HCT116 (cell line): ENCODE measurements at regions not wholly inside any gene's neighbourhood (a gene's known extent, or its start where the extent isn't known, plus 50 kb on each side); places are given as distances from the start of the nearest gene placed in this dataset.

Source experiments
- ATAC-seq: fragments of 200-7000 bp; cut with Tn5 transposase; 2 replicates; pipeline ENCODE4 v1.9.1; 2020; ENCODE audit warnings: mild to moderate bottlenecking, moderate library complexity
- BruUV-seq: library from RNA; stranded (reverse); fragments of 400-500 nt; replicated peaks from 2 replicates; lab custom pipeline; 2021; lab: Mats Ljungman, UMichigan
- CTCF ChIA-PET: fragments of 300-600 bp; sonication (Branson Sonifier 250); formaldehyde crosslinking; loops from one replicate; lab custom pipeline; 2021; ENCODE audit warnings: antibody characterized with exemption; lab: Charles Lee
- POLR2A ChIA-PET: fragments of 300-600, 350-600 bp; sonication (Branson Sonifier 250); formaldehyde crosslinking; loops from one replicate; lab custom pipeline; 2021; ENCODE audit warnings: antibody characterized with exemption; lab: Charles Lee
- RAD21 ChIA-PET, 2 experiments: fragments of 300-600 bp; sonication (Branson Sonifier 250); formaldehyde crosslinking; loops; one replicate each; lab custom pipeline; 2023; ENCODE audit warnings: low total read pairs in 2 of 2; ENCODE audit not compliant: uncharacterized antibody in 2 of 2, unreplicated experiment in 2 of 2, low non-redundant PET in 1 of 2; lab: Charles Lee
- DNase-seq: peaks from one replicate; pipeline ENCODE4 v3.0.0-alpha.2; 2010; ENCODE audit warnings: low read depth, low spot score
- H2AFZ ChIP-seq: fragments of 200-600 bp; shearing (Covaris generic), sonication (generic); 2 replicates; pipeline ENCODE4 v1.6.1; 2017; ENCODE audit warnings: low read depth, mixed run types, mixed read lengths, antibody characterized with exemption, low read length; ENCODE audit not compliant: poor library complexity, severe bottlenecking
- H3K27ac ChIP-seq: 2 replicates; pipeline ENCODE4 v1.5.1; 2012; ENCODE audit warnings: low read depth, low read length
- H3K27me3 ChIP-seq: fragments of 200-600 bp; sonication (generic); 2 replicates; pipeline ENCODE4 v1.6.1; 2016; ENCODE audit warnings: mixed run types, low read length, mixed read lengths; ENCODE audit not compliant: insufficient read depth
- H3K36me3 ChIP-seq, 2 experiments: fragments of 200-500 bp in 1 of 2; fragments of 200-600 bp in 1 of 2; sonication (Bioruptor generic) in 1 of 2; sonication (generic) in 1 of 2; 2 replicates each; pipeline versions ENCODE4 v1.5.1 to v1.6.1; 2014 to 2016; ENCODE audit warnings: low read length in 2 of 2, inconsistent platforms in 1 of 2, mixed read lengths in 1 of 2, mixed run types in 1 of 2; ENCODE audit not compliant: insufficient read depth in 2 of 2, control insufficient read depth in 1 of 2
- H3K4me1 ChIP-seq, 2 experiments: fragments of 200-600 bp in 1 of 2; sonication (generic) in 1 of 2; 2 replicates each; pipeline versions ENCODE4 v1.5.1 to v1.6.1; 2012 to 2017; ENCODE audit warnings: low read length in 2 of 2, inconsistent platforms in 1 of 2, mild to moderate bottlenecking in 1 of 2, mixed read lengths in 1 of 2, mixed run types in 1 of 2, moderate library complexity in 1 of 2; ENCODE audit not compliant: insufficient read depth in 2 of 2, control insufficient read depth in 1 of 2
- H3K4me2 ChIP-seq: fragments of 200-600 bp; sonication (generic); 2 replicates; pipeline ENCODE4 v1.6.1; 2017; ENCODE audit warnings: mixed run types, low read length, mixed read lengths
- H3K4me3 ChIP-seq, 2 experiments: fragments of 200-600 bp in 1 of 2; sonication (generic) in 1 of 2; replicated peaks in 1 of 2; 2 replicates each; pipeline ENCODE4 v1.5.1; 2011 to 2016; ENCODE audit warnings: low read length in 2 of 2, control low read depth in 1 of 2, low read depth in 1 of 2, mild to moderate bottlenecking in 1 of 2, mixed read lengths in 1 of 2, mixed run types in 1 of 2
- H3K79me2 ChIP-seq: fragments of 200-600 bp; sonication (generic); 2 replicates; pipeline ENCODE4 v1.6.1; 2017; ENCODE audit warnings: mild to moderate bottlenecking, mixed run types, low read length, moderate library complexity, mixed read lengths; ENCODE audit not compliant: insufficient read depth
- H3K9ac ChIP-seq: fragments of 200-600 bp; sonication (generic); 2 replicates; pipeline ENCODE4 v1.6.1; 2016; ENCODE audit warnings: low read length, mixed read lengths
- H3K9me2 ChIP-seq: fragments of 200-600 bp; sonication (generic), shearing (Covaris generic); 2 replicates; pipeline ENCODE4 v1.6.1; 2017; ENCODE audit warnings: mixed run types, mild to moderate bottlenecking, moderate library complexity; ENCODE audit not compliant: insufficient read depth
- H3K9me3 ChIP-seq, 2 experiments: fragments of 200-500 bp in 1 of 2; fragments of 200-600 bp in 1 of 2; sonication (Bioruptor generic) in 1 of 2; sonication (generic) in 1 of 2; 2 replicates each; pipeline ENCODE4 v1.6.1; 2014 to 2017; ENCODE audit warnings: low read length in 2 of 2, mixed read lengths in 2 of 2, inconsistent platforms in 1 of 2, low read depth in 1 of 2, mild to moderate bottlenecking in 1 of 2, mixed run types in 1 of 2, moderate library complexity in 1 of 2; ENCODE audit not compliant: control insufficient read depth in 1 of 2, insufficient read depth in 1 of 2
- H4K20me1 ChIP-seq: fragments of 200-600 bp; sonication (generic), shearing (Covaris generic); 2 replicates; pipeline ENCODE4 v1.6.1; 2017; ENCODE audit warnings: mixed run types, mild to moderate bottlenecking, moderate library complexity; ENCODE audit not compliant: insufficient read depth
- CBX3 ChIP-seq: IDR thresholded peaks from 2 replicates; pipeline ENCODE4 v1.6.1; 2012; ENCODE audit warnings: low read depth
- CEBPB ChIP-seq: IDR thresholded peaks from 2 replicates; pipeline ENCODE4 v1.6.1; 2012; ENCODE audit warnings: low read depth
- EGR1 ChIP-seq: IDR thresholded peaks from 2 replicates; pipeline ENCODE4 v1.6.1; 2012; ENCODE audit warnings: low read depth
- ELF1 ChIP-seq: IDR thresholded peaks from 2 replicates; pipeline ENCODE4 v1.6.1; 2012; ENCODE audit warnings: low read depth, borderline replicate concordance
- EZH2 ChIP-seq: fragments of 200-600 bp; sonication (generic); IDR thresholded peaks from 2 replicates; pipeline ENCODE4 v1.6.1; 2017; ENCODE audit warnings: antibody characterized with exemption, mixed run types
- EZH2phosphoT487 ChIP-seq: fragments of 200-600 bp; IDR thresholded peaks from 2 replicates; pipeline ENCODE4 v1.6.1; 2018; ENCODE audit warnings: antibody characterized with exemption, borderline replicate concordance
- JUND ChIP-seq: IDR thresholded peaks from 2 replicates; pipeline ENCODE4 v1.6.1; 2012
- POLR2AphosphoS5 ChIP-seq: IDR thresholded peaks from 2 replicates; pipeline ENCODE4 v1.6.1; 2011; ENCODE audit warnings: mild to moderate bottlenecking, low read depth, low read length, moderate library complexity
- RAD21 ChIP-seq: IDR thresholded peaks from 2 replicates; pipeline ENCODE4 v1.6.1; 2012; ENCODE audit warnings: low read depth, mild to moderate bottlenecking
- SIN3A ChIP-seq: IDR thresholded peaks from 2 replicates; pipeline ENCODE4 v1.6.1; 2012; ENCODE audit warnings: low read depth
- SP1 ChIP-seq: IDR thresholded peaks from 2 replicates; pipeline ENCODE4 v1.6.1; 2012; ENCODE audit warnings: low read depth
- SRF ChIP-seq: IDR thresholded peaks from 2 replicates; pipeline ENCODE4 v1.6.1; 2012; ENCODE audit warnings: low read depth
- TCF7L2 ChIP-seq: IDR thresholded peaks from 2 replicates; pipeline ENCODE4 v1.7.0; 2011; ENCODE audit warnings: borderline replicate concordance, inconsistent platforms; ENCODE audit not compliant: insufficient read depth, insufficient read length; ENCODE audit errors: extremely low read depth
- ZFX ChIP-seq: fragments of 450-650 bp; IDR thresholded peaks from 2 replicates; pipeline ENCODE4 v1.6.1; 2017
- intact Hi-C: fragments of 100-400 bp; cut with micrococcal nuclease; formaldehyde crosslinking; loops from 2 replicates; pipeline ENCODE4 v1.10.0; 2022
- TF ChIP-seq, protein P1 (sequence below), 3 experiments: fragments of 200-600 bp in 1 of 3; sonication (generic) in 1 of 3; IDR thresholded peaks in 2 of 3; conservative IDR thresholded peaks in 1 of 3; 2 replicates each; pipeline ENCODE4 v1.5.1; 2012 to 2017; ENCODE audit warnings: low read depth in 2 of 3, low read length in 2 of 3, antibody characterized with exemption in 1 of 3, borderline replicate concordance in 1 of 3, control low read depth in 1 of 3, mild to moderate bottlenecking in 1 of 3, mixed read lengths in 1 of 3, mixed run types in 1 of 3, moderate library complexity in 1 of 3; ENCODE audit not compliant: insufficient read depth in 1 of 3
- TF ChIP-seq, protein P2 (sequence below): IDR thresholded peaks from 2 replicates; pipeline ENCODE4 v1.6.1; 2011; ENCODE audit warnings: mild to moderate bottlenecking, low read length, moderate library complexity; ENCODE audit not compliant: insufficient replicate concordance; ENCODE audit errors: extremely low read depth
- TF ChIP-seq, protein P3 (sequence below): IDR thresholded peaks from 2 replicates; pipeline ENCODE4 v1.6.1; 2012
- TF ChIP-seq, protein P4 (sequence below): IDR thresholded peaks from 2 replicates; pipeline ENCODE4 v1.6.1; 2012
- TF ChIP-seq, protein P5 (sequence below): IDR thresholded peaks from 2 replicates; pipeline ENCODE4 v1.6.1; 2012; ENCODE audit warnings: low read depth

DNA sequence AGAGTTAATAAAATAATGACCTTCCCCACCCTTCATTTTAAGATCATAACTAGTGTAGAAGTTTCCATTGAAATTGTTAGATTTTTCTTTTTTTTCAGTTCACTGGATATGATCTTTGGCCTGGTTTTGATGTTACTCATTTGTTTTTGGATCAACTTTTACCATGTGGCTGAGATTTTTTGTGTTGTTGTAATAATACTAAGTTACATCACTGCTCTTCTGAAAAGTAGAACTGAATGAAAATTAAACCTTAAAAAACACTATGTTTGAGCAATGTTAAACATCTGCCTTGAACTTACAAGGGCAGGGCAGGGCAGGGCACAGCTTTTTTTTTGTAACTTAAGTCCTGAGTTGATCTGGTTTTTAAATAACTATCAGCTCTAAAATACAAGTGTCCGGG is 204.8 kb upstream of the ADAMTS5 start:
- Histone ChIP-seq H2AFZ (no peak overlapping the region), H3K9me3 (peaks cover 8 to 11% of the 10 kb centered on the region in 2 experiments; a peak in 2 of 4 replicates), H3K27ac (no peak overlapping the region), H4K20me1 (no peaks in the 10 kb centered on the region), H3K79me2 (no peaks in the 10 kb centered on the region), H3K4me3 (no peak overlapping the region), H3K27me3 (no peaks in the 10 kb centered on the region), H3K4me1 (no peaks in the 10 kb centered on the region), H3K9me2 (no peaks in the 10 kb centered on the region), H3K36me3 (no peaks in the 10 kb centered on the region), H3K9ac (no peak overlapping the region), H3K4me2 (no peak overlapping the region)
- DNase-seq, result no peak
- intact Hi-C loops, result no loop called here
- RAD21 ChIA-PET, result no interaction called here
- POLR2A ChIA-PET, result no interaction called here
- no TSS peak for BruUV-seq
- ATAC-seq, result no peak
- CTCF ChIA-PET, result no interaction called here
- TF ChIP-seq SIN3A (no peak), TCF7L2 (no peak), EZH2 (no peak), RAD21 (no peak), POLR2AphosphoS5 (no peak), EGR1 (no peak), SP1 (no peak), ELF1 (no peak), CEBPB (no peak), EZH2phosphoT487 (no peak), ZFX (no peak), SRF (no peak), JUND (no peak), CBX3 (no peak)
- TF ChIP-seq, protein P1, sequence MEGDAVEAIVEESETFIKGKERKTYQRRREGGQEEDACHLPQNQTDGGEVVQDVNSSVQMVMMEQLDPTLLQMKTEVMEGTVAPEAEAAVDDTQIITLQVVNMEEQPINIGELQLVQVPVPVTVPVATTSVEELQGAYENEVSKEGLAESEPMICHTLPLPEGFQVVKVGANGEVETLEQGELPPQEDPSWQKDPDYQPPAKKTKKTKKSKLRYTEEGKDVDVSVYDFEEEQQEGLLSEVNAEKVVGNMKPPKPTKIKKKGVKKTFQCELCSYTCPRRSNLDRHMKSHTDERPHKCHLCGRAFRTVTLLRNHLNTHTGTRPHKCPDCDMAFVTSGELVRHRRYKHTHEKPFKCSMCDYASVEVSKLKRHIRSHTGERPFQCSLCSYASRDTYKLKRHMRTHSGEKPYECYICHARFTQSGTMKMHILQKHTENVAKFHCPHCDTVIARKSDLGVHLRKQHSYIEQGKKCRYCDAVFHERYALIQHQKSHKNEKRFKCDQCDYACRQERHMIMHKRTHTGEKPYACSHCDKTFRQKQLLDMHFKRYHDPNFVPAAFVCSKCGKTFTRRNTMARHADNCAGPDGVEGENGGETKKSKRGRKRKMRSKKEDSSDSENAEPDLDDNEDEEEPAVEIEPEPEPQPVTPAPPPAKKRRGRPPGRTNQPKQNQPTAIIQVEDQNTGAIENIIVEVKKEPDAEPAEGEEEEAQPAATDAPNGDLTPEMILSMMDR (IDR thresholded peaks at IDR 0.05 in 2 of 3, conservative IDR thresholded peaks at IDR 0.05 in 1 of 3; ENCODE audit: borderline replicate concordance in 1 of 3, insufficient read depth in 1 of 3, low read depth in 2 of 3, low read length in 2 of 3), result no peak
- TF ChIP-seq, protein P2, sequence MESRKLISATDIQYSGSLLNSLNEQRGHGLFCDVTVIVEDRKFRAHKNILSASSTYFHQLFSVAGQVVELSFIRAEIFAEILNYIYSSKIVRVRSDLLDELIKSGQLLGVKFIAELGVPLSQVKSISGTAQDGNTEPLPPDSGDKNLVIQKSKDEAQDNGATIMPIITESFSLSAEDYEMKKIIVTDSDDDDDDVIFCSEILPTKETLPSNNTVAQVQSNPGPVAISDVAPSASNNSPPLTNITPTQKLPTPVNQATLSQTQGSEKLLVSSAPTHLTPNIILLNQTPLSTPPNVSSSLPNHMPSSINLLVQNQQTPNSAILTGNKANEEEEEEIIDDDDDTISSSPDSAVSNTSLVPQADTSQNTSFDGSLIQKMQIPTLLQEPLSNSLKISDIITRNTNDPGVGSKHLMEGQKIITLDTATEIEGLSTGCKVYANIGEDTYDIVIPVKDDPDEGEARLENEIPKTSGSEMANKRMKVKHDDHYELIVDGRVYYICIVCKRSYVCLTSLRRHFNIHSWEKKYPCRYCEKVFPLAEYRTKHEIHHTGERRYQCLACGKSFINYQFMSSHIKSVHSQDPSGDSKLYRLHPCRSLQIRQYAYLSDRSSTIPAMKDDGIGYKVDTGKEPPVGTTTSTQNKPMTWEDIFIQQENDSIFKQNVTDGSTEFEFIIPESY, result no peak
- TF ChIP-seq, protein P3, sequence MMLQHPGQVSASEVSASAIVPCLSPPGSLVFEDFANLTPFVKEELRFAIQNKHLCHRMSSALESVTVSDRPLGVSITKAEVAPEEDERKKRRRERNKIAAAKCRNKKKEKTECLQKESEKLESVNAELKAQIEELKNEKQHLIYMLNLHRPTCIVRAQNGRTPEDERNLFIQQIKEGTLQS, result no peak
- TF ChIP-seq, protein P4, sequence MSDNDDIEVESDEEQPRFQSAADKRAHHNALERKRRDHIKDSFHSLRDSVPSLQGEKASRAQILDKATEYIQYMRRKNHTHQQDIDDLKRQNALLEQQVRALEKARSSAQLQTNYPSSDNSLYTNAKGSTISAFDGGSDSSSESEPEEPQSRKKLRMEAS, result no peak
- TF ChIP-seq, protein P5, sequence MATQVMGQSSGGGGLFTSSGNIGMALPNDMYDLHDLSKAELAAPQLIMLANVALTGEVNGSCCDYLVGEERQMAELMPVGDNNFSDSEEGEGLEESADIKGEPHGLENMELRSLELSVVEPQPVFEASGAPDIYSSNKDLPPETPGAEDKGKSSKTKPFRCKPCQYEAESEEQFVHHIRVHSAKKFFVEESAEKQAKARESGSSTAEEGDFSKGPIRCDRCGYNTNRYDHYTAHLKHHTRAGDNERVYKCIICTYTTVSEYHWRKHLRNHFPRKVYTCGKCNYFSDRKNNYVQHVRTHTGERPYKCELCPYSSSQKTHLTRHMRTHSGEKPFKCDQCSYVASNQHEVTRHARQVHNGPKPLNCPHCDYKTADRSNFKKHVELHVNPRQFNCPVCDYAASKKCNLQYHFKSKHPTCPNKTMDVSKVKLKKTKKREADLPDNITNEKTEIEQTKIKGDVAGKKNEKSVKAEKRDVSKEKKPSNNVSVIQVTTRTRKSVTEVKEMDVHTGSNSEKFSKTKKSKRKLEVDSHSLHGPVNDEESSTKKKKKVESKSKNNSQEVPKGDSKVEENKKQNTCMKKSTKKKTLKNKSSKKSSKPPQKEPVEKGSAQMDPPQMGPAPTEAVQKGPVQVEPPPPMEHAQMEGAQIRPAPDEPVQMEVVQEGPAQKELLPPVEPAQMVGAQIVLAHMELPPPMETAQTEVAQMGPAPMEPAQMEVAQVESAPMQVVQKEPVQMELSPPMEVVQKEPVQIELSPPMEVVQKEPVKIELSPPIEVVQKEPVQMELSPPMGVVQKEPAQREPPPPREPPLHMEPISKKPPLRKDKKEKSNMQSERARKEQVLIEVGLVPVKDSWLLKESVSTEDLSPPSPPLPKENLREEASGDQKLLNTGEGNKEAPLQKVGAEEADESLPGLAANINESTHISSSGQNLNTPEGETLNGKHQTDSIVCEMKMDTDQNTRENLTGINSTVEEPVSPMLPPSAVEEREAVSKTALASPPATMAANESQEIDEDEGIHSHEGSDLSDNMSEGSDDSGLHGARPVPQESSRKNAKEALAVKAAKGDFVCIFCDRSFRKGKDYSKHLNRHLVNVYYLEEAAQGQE, result no peak
